Stimulated activated memory B cell treated with anti-CD40 and anti-IgM and Interleukin-4, amounts not matched to agents 10 μg/mL and 1 μg/mL and 100 μg/mL, for 72 hours (primary cell): ENCODE measurements at regions not wholly inside any gene's neighbourhood (a gene's known extent, or its start where the extent isn't known, plus 50 kb on each side); places are given as distances from the start of the nearest gene placed in this dataset.
"Not testable (repeated sequence)": the region's sequence is repeated elsewhere in the genome, so short reads cannot be mapped to it uniquely, and the experiment has no call there.

Experiments
- ATAC-seq: fragments of 150-1000 bp; cut with Tn5 transposase; 2 replicates; pipeline ENCODE4 v1.10.0; 2021
- H3K27ac Mint-ChIP-seq: one replicate; pipeline ENCODE4 v1.8.0; 2022; ENCODE audit warnings: mild to moderate bottlenecking, mixed read lengths
- H3K27me3 Mint-ChIP-seq: one replicate; pipeline ENCODE4 v1.8.0; 2022; ENCODE audit warnings: mixed read lengths
- H3K36me3 Mint-ChIP-seq: one replicate; pipeline ENCODE4 v1.8.0; 2022; ENCODE audit warnings: mixed read lengths
- H3K4me1 Mint-ChIP-seq: one replicate; pipeline ENCODE4 v1.8.0; 2022; ENCODE audit warnings: mixed read lengths
- H3K4me3 Mint-ChIP-seq: one replicate; pipeline ENCODE4 v1.8.0; 2022; ENCODE audit warnings: mild to moderate bottlenecking, moderate library complexity, mixed read lengths
- H3K9me3 Mint-ChIP-seq: one replicate; pipeline ENCODE4 v1.8.0; 2022; ENCODE audit warnings: mixed read lengths

DNA sequence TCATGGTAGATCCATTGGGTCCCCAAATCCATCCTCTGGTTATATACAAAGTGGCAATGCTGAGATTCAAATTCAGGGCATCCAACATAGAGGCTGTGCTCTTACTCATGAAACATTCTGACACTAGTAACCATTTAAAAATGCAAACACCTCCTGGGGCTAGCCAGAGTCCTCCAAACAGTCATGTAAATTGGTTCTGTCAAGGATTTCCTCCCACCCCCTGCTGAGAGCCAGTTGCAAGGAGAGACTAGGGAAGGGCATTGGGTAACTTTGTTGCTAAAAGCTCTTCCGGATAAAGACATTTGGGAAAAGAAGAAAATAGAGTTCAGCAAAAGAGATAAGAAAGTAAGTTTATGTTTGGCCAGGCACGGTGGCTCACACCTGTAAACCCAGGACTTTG lies 58.3 kb downstream of the ART5 start:
- H3K4me3 Mint-ChIP-seq, H3K27ac Mint-ChIP-seq, H3K36me3 Mint-ChIP-seq, ATAC-seq, H3K9me3 Mint-ChIP-seq: not testable (repeated sequence)
- H3K4me1 Mint-ChIP-seq, result peaks cover 15% of the 10 kb centered on the region
- H3K27me3 Mint-ChIP-seq, result peaks cover 62% of the 10 kb centered on the region

DNA sequence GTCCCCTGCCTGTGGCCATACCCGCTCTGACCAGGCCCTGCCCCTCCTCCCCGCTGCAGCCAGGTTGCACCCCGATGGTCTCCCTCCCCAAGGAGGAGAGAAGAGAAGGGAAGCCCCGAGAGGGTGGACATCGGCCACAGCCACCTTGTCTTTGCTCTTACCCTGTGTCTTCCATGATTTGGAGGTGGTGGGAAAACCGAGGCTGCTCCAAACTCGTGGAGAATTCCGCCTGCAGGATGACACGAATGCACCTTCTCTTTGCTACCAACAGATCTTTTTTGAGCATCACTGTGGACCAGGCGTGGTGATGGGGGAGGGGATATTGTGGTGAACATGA lies 60.4 kb downstream of the ART5 start:
- not testable (repeated sequence) for ATAC-seq, H3K36me3 Mint-ChIP-seq, H3K9me3 Mint-ChIP-seq, H3K27ac Mint-ChIP-seq
- H3K4me1 Mint-ChIP-seq, result peaks cover 15% of the 10 kb centered on the region
- H3K4me3 Mint-ChIP-seq, result peak overlapping the region; percentile 66
- peaks cover 60% of the 10 kb centered on the region for H3K27me3 Mint-ChIP-seq

DNA sequence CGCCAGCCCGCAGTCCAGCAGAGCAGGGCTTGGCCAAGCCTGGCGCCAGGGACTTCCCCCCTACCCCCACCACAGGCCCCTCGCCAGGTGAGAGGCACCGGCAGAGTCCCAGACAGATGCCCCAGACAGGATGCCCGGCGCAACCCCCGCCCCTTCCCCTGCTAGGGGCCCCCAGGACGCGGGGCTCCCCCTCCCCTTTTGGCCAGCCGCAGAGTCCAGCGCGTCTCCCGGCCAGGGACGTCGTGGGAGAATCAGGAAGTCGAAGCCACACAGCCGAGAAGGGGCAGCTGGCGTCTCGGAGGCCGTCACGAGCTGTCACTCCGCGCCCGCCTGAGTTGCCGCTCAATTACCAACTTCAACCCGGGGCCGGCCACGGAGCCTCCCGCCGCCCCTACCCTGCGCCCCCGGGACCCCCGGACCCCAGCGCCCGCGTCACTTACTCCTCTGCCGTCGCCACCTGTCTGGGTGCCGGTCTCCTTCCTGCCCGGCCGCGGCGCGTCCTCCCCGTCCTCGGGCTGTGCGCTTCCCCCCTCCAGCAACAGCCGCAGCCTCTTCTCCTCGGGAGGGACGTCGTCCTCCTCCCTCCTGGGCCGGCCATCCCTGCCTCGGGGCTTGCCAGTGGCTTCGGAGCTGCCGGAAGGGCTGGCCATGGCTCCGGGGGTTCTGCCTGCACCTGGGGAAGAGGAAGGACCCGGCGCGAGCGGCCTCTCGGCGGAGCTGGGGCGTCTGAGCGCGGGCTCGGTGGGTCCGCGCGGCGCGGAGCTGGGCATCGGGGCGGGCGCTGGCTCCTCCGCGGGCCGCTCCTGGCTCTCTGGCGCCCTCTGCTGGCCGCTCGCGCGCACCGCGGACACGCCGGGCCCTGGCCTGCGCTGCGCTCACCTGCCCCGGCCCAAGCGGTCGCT lies 61.1 kb downstream of the ART5 start:
- not testable (repeated sequence) for H3K27ac Mint-ChIP-seq
- peak overlapping the region; percentile 66 for H3K4me3 Mint-ChIP-seq

DNA sequence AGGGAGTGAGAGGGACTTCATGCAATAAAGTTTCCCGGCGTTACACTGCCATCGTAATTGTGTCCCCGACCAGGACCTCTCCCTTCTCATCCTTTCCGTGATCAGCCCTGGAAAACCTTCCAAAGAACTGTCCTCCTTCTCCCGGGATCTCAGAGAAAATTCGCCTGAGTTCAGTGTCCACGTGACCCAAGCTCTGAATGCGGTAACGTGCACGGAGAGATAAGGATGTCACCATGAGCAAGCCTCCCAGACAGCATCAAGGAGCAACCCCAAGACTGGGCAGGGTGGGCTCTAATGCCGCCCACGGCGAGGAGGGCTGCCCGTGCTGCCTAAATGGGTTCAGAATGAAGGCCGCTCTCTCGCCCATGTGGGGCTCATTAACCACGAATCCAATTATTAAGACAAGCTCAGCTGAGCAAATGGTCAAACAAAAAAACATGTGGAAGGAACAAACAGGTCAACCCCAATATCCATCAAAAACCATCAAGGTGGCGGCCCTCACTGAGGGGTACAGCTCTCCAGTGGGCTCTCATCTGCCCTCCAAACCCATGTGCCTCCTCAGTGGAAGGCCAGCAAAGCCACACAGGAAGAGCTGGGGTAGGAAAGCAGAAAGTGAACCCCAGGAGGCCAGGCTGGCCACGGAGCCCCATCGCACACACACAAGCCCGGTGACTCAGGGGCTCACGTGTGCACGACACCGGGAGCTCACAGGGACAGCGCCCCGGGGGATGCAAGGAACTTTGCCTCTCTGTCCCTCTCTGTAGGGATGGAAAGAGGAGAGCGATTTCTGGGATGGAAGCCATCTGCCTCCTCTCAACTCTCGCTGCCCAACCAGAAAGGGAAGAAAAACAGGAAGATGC lies 62.0 kb downstream of the ART5 start:
- peaks cover 15% of the 10 kb centered on the region for H3K4me1 Mint-ChIP-seq
- peaks cover 65% of the 10 kb centered on the region for H3K27me3 Mint-ChIP-seq
- not testable (repeated sequence) for H3K36me3 Mint-ChIP-seq, ATAC-seq, H3K27ac Mint-ChIP-seq, H3K9me3 Mint-ChIP-seq
- peak overlapping the region; percentile 2 for H3K4me3 Mint-ChIP-seq

More for the DNA sequence above, 61.1 kb downstream of the ART5 start:
- H3K9me3 Mint-ChIP-seq, H3K36me3 Mint-ChIP-seq, ATAC-seq: not testable (repeated sequence)
- H3K27me3 Mint-ChIP-seq, result peaks cover 66% of the 10 kb centered on the region
- H3K4me1 Mint-ChIP-seq, result peaks cover 15% of the 10 kb centered on the region

DNA sequence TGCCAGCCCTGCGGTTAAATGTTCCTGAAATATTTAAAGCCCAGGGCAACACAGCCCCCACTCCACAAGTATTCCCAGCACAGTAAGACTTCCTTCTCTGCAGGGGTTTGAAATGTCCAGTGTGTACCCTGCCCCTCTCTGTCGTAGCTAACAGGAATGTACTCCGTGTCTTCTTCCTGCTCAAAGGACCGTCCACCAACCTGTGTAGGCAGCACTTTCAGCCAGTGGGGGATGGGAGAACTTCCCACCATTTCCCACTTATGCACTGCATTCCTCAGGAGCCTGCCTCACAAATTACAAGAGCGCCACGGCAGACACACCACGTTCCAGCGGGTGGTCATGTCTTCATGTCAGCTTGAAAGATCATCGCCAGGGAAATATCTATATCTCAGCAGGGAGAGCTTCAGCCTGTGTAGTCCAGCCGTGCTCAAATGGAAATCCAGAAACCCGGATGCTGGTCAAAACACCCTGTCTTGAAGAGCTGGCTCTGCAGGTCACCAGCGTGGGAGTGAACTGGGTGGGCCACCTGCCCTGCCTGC lies 65.7 kb downstream of the ART5 start:
- not testable (repeated sequence) for ATAC-seq, H3K27ac Mint-ChIP-seq, H3K4me1 Mint-ChIP-seq, H3K9me3 Mint-ChIP-seq, H3K36me3 Mint-ChIP-seq, H3K4me3 Mint-ChIP-seq
- peaks cover 42% of the 10 kb centered on the region for H3K27me3 Mint-ChIP-seq

DNA sequence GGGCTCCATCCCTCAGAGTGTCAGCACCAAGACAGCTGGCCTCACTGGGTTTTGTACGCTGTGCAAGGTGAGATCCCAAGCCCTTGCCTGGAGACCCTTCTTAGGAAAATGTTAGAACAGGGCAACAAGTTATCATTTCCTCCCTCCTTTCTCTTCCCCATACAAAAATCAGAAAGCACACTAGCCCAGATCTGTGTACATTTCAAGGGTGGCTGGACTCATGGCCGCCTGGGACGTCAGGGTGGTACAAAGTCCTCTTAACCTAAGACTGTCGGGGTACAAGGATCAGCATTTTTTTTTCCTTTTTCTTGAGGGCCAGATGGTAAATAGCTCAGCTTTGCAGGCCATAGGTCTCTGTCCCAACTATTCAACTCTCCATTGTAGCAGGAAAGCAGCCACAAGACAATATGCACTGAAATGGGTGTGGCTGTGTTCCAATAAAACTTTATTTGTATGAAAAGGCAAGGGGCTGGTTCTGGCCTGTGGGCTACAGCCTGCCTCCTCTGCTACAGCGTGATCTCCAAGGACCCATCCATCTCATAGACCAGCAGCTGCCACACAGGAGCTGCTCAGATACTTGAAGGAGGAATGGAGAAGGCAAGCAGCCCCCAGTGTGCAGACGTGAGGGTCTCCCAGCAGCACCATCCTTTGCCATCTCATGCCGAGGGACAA lies 68.7 kb downstream of the ART5 start:
- peaks cover 22% of the 10 kb centered on the region for H3K27me3 Mint-ChIP-seq
- not testable (repeated sequence) for H3K4me3 Mint-ChIP-seq, H3K36me3 Mint-ChIP-seq, H3K4me1 Mint-ChIP-seq, H3K27ac Mint-ChIP-seq, ATAC-seq, H3K9me3 Mint-ChIP-seq

DNA sequence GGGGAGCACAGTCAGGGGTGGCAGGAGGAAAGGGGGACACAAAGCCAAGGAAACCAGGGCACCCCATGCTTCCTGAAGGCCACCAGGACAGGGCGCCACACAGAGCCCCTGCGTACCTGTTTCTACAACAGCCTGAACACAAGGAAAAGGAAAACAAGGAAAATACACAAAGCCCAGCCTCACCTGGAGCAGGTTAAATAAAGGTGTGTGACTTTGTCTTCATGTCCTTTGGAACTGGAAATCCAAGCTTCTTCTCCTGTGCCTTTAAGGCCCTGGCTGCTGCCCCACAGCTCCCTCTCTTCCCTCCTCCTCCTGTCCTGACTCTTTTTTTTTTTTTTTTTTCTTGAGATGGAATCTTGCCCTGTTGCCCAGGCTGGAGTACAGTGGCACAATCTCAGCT lies 70.0 kb downstream of the ART5 start:
- H3K9me3 Mint-ChIP-seq, H3K27ac Mint-ChIP-seq, ATAC-seq, H3K4me1 Mint-ChIP-seq, H3K36me3 Mint-ChIP-seq, H3K4me3 Mint-ChIP-seq: not testable (repeated sequence)
- peaks cover 22% of the 10 kb centered on the region for H3K27me3 Mint-ChIP-seq

DNA sequence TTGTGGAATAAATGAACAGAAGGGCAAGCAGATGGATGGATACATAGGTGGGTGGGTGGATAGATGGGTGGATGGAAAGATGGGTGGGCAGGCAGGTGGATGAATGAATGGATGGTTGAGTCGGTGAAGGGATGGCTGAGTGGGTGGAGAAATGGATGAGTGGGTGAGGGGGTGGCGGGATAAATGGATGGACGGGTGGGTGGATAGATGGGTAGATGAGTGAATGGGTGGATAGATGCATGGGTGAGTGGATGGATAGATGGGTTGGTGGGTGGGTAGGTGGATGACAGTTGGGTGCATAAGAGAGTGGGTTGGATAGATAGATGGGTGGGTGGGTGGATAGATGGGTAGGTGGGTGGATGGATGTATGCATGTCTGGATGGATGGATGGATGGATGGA lies 76.0 kb downstream of the ART5 start:
- H3K36me3 Mint-ChIP-seq, H3K4me1 Mint-ChIP-seq, H3K27ac Mint-ChIP-seq, H3K9me3 Mint-ChIP-seq, H3K4me3 Mint-ChIP-seq, ATAC-seq: not testable (repeated sequence)
- H3K27me3 Mint-ChIP-seq, result peaks cover 14% of the 10 kb centered on the region

DNA sequence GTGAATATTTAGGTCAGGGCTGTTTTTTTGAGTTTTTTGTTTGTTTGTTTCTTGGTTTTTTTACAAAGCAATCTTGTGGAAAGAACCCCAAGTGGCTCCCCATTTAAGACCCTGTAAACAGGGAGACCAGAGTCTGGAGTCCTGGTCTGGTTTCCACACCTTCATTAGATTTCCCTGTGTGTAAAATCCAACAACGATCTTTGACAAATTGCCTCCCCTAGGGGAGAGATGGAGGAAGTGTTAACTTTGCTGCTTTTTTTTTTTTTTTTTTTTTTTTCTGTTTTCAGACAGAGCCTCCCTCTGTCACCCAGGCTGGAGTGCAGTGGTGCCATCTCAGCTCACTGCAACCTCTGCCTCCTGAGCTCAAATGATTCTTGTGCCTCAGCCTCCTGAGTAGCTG lies 77.4 kb downstream of the ART5 start:
- H3K36me3 Mint-ChIP-seq, H3K4me1 Mint-ChIP-seq, H3K27ac Mint-ChIP-seq: not testable (repeated sequence)

DNA sequence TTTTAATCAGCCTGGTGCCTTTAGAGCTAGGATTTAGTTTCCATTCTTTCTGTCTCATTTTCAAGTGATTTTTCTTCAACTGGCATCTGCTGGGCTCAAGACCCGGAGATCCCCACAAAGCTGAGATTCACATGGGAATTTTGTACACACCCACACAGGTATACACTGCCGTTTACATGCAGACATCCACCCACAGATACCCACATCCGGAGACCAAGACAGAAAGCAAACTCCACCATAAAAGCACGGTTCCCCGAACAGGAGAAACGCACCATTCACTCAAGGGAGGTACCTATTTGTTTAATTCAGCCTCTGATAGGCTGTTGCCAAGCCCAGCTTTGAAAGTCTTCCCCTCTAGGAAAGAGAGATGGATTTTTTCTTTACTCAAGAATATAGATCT lies 87.2 kb downstream of the ART5 start:
- not testable (repeated sequence) for H3K36me3 Mint-ChIP-seq, H3K9me3 Mint-ChIP-seq, ATAC-seq, H3K4me3 Mint-ChIP-seq, H3K4me1 Mint-ChIP-seq
- Mint-ChIP-seq H3K27ac (peak overlapping the region; percentile 52), H3K27me3 (peaks cover 17% of the 10 kb centered on the region)

More for the DNA sequence above, 77.4 kb downstream of the ART5 start:
- H3K4me3 Mint-ChIP-seq, H3K9me3 Mint-ChIP-seq, ATAC-seq: not testable (repeated sequence)
- H3K27me3 Mint-ChIP-seq, result peaks cover 14% of the 10 kb centered on the region

DNA sequence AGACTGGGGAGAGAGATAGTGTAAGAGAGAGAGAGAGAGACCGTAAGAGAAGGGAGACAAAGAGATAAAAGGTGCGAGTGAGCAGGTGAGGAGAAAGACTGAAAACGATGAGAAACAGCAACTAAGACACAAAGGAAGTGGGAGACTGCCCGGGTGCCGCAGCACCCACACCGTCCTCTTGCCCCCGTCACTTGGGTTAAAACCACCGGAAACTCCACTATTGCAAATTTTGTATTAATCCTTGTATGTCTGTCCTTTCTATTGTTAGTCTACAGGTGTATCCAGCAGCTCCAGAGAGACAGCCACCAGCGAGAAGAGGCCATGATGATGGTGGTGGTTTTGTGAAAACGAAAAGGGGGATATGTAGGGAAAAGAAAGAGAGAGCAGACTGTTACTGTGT lies 96.8 kb downstream of the ART5 start:
- H3K36me3 Mint-ChIP-seq, H3K4me1 Mint-ChIP-seq, ATAC-seq, H3K27ac Mint-ChIP-seq, H3K4me3 Mint-ChIP-seq, H3K9me3 Mint-ChIP-seq: not testable (repeated sequence)
- peaks cover 24% of the 10 kb centered on the region for H3K27me3 Mint-ChIP-seq

DNA sequence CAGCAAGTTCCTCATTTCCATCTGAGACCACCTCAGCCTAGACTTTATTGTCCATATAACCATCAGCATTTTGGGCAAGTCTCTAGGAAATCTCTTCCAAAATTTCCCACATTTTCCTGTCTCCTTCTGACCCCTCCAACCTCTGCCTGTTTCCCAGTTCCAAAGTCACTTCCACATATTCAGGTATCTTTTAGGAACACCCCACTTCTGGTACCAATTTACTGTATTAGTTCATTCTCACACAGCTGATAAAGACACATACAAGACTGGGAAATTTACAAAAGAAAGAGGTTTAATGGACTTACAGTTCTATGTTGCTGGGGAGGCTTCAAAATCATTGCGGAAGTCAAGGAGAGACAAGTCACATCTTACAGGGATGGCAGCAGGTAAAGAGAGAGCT lies 103.6 kb downstream of the ART5 start:
- Mint-ChIP-seq H3K27me3 (peaks cover 37% of the 10 kb centered on the region), H3K9me3 (peaks cover 21% of the 10 kb centered on the region)
- H3K27ac Mint-ChIP-seq, H3K4me3 Mint-ChIP-seq, H3K4me1 Mint-ChIP-seq, H3K36me3 Mint-ChIP-seq, ATAC-seq: not testable (repeated sequence)

DNA sequence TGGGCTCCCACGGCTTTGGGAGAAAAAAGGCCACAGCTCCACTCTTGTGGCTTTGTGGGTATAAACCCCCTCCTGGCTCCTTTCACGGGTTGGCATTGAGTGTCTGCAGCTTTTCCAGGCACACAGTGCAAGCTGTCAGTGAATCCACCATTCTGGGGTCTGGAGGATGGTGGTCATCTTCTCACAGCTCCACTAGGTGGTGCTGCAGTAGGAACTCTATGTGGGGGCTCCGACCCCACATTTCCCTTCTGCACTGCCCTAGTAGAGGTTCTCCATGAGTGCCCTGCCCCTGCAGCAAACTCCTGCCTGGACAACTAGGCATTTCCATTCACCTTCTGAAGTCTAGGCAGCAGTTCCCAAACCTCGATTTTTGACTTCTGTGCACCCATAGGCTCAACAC lies 104.5 kb downstream of the ART5 start:
- not testable (repeated sequence) for ATAC-seq, H3K27ac Mint-ChIP-seq, H3K36me3 Mint-ChIP-seq, H3K4me3 Mint-ChIP-seq, H3K4me1 Mint-ChIP-seq
- Mint-ChIP-seq H3K27me3 (peaks cover 37% of the 10 kb centered on the region), H3K9me3 (peaks cover 21% of the 10 kb centered on the region)

DNA sequence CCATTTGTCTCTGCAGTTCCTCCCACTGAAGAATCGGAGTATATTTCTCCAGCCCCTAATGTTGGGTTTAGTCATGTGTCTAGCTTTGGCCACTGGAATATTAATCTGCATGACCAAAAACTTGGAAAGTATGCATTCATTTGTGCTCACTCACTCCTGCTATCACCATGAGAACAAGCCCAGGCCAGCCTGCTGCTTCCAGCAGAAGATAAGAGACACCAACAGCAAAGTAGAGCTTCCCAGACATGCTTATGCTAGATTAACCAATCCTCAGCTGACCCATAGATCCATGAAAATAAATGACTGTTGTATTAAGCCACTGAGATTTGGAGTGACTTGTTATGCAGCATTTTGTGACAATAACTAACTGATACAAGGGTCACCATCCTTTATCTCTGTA lies 108.8 kb downstream of the ART5 start:
- H3K36me3 Mint-ChIP-seq, H3K4me1 Mint-ChIP-seq, H3K4me3 Mint-ChIP-seq, H3K27ac Mint-ChIP-seq, ATAC-seq: not testable (repeated sequence)
- Mint-ChIP-seq H3K9me3 (peaks cover 14% of the 10 kb centered on the region), H3K27me3 (peaks cover 28% of the 10 kb centered on the region)

DNA sequence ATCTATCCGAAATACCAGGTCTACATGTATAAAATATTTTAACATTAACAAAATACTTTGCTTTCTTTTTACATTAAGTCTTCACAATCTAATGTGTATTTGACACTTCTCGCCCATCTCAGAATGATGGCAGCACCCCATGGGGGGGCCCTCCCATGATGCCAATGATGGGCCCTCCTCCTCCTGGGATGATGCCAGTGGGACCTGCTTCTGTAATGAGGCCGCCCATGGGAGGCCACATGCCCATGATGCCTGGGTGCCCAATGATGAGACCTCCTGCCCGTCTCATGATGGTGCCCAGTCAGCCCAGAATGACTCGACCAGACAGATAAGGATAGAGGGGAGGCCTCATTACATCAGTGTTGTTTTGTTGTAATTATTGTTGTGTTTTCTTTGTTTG lies 110.5 kb downstream of the ART5 start:
- not testable (repeated sequence) for H3K9me3 Mint-ChIP-seq, H3K36me3 Mint-ChIP-seq, ATAC-seq, H3K4me3 Mint-ChIP-seq, H3K4me1 Mint-ChIP-seq, H3K27ac Mint-ChIP-seq
- peaks cover 15% of the 10 kb centered on the region for H3K27me3 Mint-ChIP-seq
